ENCODE measurements at regions not wholly inside any gene's neighbourhood (a gene's known extent, or its start where the extent isn't known, plus 50 kb on each side); places are given as distances from the start of the nearest gene placed in this dataset.
A peak's percentile ranks its signal among the peaks of the same experiment; 100 is the strongest.
"Not testable (repeated sequence)": the region's sequence is repeated elsewhere in the genome, so short reads cannot be mapped to it uniquely, and the experiment has no call there.

DNA sequence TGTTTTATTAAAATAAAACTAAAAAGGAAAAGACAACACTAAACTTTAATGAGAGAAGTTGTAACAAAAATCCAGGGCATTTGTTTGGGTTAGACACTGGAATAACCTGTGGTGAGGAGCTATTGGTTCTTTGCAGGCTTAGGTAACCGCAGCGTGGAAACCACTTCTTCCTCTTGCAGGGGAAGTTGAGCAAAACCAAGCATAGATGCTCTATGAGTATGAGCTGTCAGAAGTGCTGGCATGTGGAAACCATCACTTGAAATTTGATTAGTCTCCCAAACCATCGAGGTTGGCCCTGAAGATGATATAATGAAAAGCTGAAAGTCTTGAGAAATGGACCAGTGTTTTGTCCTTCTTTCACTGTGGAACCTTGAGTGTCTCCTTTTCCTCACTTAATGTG is 127.1 kb upstream of the RBMS3 start:
- DNase-seq = peak; percentile 55

DNA sequence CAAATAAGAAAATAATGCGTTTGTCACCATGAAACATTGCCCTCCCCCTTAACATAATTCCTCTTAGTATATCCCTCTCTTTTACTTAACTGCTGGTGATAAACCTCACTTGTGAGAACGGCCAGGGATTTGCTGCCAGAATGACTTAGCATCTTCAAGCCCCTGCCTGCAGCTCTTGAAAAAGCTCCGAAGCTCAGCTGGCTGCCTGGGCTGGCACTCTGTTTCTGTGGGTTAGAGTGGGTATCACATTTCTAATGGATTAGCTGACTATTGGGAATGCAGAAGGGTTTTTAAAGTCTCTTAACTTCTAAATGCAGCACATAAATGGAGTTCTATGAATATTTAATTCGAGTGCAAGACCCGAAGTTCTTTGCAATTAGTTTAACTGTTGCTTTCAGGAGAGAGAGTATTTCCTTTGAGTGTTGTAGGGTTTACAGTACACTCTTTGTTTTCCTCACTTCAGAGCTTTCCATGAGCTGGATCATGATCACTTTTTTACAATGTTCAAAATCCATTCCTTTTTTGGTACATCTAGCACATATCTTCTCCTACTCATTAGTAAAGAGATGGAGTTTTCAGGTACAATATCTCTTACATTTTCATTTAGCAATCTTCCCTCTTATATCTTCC is 124.7 kb upstream of the RBMS3 start:
- no peak for DNase-seq

DNA sequence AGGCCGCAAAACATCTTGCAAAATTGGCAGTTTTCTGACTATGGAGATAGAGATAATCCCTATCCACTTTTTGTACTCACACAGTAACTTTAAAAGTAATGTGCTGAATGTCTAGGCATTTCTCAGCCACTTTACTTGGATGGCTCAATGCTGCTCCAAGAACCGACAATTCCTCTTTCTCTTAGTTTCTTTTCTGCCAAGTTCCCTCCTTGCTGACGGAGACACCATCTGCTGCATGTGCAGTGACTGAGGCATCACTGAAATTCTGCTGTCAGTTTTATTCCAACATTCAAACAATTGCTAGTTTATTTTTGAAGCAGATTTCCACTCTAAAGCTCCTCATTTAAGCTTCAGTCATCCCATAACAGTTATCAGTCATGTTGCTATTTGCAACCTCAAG is 116.0 kb upstream of the RBMS3 start:
- DNase-seq = no peak

DNA sequence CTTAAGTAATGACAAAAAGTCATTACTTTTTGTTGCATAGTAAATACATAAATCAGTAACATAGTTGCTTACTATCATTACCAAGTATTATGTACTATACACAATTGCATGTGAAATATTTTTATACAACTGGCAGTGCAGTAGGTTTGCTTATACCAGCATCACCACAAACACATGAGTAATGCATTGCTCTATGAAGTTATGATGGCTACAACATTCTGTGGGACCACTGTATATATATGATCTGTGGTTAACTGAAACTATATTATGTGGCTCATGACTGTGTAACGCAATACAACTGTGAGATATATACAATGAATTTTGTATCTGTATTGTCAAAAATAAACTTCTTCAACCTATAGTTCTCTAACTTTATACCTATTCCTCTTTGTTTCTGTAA is 113.7 kb upstream of the RBMS3 start:
- no peak for DNase-seq

DNA sequence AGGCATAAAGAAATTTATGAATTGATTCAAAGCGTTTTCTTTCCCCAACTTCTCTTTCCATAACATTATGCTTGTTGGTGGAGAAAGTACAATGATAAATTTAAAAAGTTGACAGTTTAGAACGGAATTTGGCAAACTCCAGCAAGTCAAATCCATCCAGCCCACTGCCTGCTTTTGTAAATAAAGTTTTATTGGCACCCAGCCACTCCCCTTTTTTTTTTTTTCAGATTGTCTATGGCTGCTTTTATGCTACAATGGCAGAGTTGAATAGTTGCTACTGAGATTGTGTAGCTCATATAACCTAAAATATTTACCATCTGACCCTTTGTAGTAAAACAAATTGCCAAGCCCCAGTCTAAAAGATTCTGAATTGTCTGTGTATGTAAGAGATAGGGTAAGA is 112.8 kb upstream of the RBMS3 start:
- DNase-seq = no peak

DNA sequence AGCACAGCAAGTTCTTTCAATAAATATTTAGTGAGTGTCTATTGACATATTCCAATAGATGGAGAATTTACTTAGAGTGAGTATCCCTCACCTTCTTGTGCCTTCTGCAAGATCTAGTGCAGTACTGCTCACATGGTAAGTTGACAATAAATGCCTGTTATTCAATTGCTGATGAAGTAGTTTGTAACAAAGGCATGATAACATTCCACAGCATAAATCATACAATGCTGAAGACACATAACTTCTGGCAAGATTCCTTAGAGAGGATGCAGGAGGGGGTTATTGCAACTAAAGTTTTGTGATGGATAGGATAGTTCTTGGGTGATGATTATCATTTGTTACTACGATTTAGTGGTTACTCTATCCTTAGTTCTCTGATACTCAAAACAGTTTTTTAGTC is 112.2 kb upstream of the RBMS3 start:
- DNase-seq = no peak

DNA sequence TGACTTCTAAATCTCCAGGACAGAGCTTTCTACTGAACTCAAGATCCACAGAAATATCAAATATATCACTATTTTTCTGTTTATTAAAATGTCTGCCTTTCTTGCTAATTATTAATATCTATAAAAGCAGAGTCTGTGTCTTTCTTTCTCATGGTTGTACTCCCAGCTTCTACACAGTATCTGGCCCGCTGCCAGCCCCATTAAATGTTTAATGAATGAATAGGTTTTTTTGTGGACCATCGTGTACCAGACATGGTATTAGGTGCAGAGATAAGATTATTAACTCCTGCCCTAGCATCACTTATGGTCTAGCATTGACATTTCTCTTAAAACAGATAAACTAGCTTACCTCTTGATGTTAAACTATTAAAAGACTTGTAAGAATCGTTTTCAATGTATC is 111.4 kb upstream of the RBMS3 start:
- no peak for DNase-seq

DNA sequence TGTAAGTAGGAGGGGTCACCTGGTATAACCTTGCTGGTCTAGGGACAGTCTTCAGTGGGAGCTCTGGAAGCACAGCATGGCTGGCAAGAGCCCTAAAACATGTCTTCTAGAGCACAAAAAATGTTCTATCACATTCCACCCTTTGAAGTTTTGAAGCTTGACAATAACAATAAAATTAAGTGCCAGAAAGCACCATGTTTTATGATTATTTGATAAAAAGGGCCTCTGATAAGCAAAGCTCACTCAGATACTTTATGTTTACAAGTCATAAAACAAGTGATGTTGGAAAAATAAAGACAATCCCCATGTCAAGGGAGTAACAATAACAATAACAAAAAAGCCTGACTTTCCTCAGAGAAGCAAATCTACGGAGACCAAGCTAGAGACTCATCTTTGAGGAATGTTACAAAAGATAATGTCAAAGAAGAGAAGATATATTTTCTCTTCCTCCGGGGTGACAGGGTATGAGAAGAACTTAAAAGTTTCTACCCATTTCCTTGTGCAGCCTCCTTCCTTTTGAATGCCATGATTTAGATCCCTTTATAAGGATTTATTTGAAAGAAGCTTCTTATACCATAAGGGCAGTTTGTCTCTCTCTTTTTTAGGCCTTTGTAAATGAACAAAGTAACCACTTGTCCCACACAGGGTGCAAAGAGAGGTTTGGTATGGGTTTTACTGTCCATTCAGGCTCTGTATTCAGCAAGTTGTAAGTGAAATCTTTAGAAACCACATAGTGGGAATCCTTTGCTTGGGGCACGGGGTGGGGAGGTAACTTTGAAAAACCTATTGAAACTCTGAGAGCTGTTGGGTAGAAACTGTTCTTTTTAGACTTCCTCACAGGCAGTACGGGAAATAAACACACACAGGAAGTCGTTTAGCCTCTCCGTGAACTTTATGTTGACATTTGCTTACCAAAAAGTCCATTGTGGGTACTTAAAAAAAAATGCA is 109.6 kb upstream of the RBMS3 start:
- peak; percentile 33 for DNase-seq

DNA sequence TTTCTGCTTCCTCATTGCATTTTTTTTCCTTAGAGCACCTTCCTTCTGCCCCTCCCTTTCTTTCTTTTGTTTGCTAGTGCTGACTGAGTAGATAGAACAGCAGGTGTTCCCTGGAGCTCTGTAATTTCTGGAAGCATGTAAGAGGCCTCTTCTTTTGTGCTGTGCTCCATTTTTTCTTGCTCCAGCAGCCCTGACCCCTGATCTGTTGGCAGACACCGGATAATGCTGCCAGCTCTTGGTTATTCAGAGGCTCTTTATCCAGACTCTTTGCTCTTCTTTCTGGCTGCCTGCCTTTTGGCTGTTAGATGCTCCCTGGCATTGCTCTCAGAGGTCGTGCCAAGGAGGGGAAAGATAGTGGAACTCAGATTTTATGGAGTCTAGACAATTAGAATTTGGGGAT is 104.4 kb upstream of the RBMS3 start:
- DNase-seq = no peak

DNA sequence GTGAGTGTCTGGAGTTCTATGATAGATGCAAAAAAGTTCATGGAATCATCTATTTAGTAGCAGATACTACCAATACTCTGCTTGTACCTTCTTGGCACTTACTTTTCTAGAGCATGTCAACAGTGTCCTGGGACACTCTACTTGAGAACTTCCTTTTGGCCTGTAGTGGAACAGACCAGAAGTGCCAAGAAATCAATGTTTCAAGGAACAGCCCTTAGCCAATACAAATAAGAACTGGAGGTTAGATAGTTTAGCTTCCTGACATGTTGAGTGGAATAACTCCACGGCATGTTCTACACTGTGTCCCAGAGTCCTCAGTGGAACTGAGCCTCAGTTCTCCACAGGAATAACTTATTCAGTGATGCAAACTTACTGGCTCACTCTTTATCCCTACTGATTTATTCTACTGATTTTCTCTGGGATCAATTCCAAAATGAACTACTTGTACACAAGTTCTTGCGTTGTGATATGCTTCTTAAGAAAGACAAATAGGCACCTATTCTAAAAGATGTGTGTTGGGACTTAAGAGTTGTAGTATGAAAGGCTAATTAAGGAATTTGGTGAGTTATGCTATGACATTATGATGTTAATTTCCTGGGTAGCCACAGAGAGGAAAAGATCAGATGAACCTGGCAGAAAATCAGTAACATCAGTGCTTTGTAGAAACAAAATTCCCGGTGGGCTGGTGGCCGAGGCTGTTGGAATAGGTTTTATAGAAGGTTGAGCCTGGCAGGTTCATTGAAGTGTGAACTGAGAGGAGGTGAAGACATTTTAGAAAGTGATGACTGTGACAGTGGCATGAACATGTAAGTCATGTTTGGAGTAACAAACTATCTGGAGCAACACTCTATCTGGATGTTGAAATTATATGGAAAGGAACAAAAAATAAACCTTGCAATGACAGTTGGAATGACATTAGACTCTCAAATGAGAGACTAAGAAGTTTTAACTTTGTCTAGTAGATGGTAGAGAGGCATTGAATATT is 101.8 kb upstream of the RBMS3 start:
- no peak for DNase-seq

DNA sequence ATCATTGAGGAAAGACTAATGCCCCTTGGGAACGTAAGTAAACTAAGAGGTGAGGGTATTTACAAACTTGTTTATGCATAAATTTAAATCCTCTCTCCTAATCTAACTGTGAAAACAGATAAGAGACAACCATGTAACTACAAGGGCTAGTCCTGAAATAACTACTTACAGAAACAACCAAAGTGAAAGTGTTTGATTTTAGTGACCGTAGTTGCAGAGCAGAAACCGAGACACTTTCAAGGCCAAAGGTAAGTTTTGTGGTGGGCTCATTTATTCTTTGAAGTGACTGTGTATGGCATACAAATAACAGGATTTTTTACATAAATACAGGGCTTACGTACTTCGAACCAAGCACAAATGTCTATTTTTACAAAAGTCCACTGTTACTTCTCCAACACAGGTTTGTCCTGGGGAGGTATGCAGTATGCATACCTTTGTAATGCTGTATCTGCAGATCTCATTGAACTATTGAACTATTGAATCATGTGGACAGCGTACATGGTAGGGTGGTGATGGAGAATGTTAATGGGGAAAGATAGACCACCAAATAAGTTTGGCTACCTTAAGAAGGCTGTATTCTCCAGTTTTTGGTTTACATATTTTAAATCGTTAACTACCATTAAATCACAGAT is 99.6 kb upstream of the RBMS3 start:
- DNase-seq = no peak

DNA sequence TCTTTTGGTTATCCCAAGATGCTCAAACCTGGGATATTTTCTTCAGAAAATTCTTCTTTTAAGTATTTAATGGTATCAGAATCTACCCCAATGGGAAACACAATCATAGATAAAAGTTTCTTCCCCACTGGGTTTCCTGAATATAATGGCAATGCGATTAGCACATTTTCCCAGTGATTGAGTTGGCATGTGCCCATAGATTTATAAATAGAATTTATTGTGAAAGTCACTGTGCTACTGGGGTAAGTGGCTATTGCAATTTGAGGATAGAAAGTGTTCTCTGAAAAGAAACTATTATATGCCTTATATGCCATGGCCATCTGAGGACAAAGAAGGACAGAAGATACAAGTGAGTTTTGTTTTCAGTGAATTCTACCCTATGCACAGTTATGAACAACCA is 99.0 kb upstream of the RBMS3 start:
- no peak for DNase-seq

DNA sequence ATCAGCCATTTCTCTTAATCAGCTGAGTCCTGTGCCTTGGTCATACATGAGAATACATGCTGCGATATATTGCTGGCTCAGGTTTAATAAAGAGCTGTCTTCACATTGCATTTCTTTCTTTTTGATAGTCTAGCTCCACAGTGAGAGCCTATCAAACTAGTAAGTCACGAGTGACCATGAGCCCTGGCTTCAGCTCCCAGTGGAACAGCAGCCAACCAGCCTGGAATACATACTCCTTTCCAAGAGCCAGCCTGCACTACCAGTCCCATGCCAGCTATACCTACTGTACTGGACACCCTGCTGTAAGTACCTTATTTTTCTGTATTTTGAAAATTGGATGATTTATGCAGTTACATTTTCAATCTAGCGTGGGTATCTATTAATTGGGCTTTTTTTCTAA is 98.0 kb upstream of the RBMS3 start:
- DNase-seq = not testable (repeated sequence)

DNA sequence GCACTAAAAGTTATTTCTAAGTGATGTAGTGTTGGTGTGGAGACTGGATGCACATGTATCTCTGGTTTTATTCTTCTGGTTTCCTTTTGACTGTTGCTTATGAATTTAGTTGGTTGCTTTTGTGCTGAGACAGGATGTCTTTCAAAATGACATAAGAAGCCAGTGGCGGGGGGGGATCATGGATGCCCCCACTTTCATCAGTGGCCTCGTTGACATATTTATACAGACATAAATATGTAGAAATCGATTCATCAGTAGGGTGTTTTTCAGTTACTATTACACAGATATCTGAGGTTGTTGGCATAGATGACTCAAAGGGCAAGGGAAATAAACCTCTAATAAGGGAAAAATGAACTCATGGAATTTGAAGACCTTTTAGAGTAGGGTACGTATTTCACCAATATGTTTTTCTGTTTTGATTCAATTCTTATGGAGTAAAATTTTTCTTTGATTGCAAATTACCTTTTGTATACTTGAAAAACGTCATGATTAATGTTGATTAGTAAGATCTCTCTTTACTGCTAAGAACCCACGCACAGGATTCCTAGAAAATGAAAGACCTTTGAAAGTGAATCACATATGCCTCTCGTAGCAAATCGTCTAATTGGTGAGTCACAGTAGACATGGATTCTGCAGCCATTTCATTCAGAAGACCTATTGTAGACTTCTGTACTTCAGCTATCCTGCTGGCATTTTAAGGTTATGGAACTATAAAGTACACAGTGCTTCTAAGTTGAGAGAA is 97.4 kb upstream of the RBMS3 start:
- no peak for DNase-seq

DNA sequence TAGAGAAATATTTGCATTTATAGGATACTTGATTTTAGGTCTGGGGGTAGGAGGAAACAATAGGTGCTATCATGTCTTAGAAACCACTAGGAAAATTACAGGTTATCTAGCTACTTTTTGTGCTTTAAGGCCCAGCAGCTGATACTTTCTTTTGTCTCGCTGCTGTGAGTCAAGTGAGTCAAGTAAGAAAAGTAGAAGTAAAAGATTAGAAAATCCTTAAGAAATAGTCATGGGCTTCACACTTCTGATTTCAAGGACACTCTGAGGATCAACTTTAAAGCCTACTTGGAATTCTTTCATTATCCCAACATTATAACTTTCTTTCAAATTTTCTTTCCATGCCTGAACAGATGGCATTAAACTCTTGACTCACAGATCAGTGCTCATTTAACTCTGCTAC is 95.2 kb upstream of the RBMS3 start:
- no peak for DNase-seq

DNA sequence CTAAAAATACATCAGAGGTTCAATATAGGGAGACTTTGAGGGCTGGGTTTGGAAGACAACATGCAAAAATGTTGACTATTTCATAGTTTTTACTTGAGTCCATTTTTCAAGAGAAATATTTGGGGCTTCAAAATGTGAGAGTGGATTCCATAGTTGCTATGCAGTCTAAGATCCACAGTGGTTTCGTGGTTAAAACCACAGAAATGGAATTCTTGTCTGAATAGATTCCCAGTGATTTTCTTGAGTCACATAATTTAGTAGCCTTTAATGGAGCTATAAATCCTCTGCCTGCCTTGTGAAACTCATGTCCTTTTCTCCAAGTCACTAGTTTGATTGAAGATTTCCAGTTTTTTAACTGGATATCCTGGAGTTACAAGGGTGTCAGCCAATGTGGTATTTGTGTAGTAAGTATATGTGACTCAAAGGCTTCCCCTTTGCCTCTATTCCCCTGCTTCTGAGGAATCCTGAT is 94.7 kb upstream of the RBMS3 start:
- DNase-seq = no peak

DNA sequence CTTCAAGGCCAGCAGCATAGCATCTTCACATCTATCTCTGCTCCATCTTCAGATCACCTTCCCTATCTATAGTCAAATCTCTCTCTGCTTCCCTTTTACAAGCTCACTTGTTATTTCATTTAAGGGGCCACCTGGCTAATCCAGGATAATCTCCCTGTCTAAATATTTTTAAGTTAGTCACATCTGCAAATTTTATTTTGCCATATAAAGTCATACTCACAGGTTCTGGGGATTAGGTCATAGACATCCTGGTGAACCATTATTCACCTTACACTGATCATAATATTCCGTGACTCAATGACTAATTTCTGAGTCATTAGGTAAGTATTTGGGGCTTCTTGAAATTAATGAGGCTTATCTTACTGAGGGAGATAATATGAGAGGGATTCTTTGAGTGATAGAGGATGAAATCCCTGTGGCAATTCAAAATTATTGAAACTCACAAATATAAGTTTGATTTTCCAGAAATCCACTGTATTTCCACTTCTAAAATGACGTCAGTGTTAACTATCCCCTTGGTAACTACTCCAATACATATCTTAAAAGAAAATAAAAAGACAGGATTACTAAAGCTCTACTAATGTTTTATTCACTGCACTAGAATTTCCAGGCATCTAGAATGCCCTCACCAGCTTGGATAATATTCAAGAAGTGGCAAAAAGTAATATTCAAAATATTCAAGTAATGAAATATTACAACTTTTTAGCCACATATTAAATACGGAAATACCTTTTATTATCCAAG is 93.7 kb upstream of the RBMS3 start:
- no peak for DNase-seq

DNA sequence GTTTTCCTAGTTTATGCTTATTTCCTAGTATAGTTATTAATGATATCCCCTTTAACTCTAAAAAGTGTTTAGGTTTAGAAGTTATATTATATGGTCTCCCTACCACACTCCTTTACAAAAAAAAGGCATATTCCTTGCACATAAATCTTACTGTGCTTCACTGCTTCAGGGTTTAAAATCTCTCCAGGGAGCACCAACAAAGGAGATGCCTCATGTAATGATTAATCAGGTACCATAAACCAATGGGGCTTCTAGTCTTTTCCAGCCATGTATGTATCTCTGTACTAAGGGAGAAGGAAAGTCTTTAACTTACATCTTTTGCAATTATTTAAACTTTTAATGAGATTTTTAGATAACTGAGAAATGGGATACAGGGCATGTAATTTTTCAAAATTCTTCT is 91.5 kb upstream of the RBMS3 start:
- DNase-seq = no peak

DNA sequence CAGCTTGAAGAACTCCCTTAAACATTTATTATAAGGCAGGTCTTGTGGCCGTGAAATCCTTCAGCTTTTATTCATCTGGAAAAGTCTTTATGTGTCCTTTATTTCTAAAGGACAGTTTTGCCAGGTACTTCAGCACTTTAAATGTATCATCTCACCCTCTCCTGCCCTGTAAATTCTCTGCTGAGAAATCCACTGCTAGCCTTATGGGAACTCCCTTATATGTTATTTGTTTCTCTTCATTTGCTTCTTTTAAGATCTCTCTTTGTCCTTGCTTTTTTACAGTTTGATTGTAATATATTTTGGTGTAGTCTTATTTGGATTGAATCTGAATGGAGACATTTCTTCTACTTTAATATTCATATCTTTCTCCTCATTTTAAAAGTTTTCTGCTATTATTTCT is 86.7 kb upstream of the RBMS3 start:
- DNase-seq = no peak

DNA sequence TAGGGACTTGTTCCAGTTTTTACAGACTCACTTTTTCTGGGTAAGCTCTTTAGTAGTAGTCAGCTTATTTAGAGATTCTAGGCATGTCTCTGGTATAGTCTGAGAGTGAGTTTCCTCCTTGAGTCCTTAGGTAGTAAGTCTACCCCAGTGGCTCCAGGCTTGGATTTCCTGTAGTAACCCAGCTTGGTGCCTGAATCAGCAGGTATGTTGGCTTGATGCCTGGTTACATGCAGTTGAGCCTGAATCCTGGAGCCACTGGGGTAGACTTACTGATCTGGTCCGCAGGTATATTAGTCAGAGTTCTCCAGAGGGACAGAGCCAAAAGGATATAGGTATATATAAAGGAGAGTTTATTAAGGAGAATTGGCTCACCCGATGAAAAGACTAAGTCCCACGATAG is 85.8 kb upstream of the RBMS3 start:
- no peak for DNase-seq

DNA sequence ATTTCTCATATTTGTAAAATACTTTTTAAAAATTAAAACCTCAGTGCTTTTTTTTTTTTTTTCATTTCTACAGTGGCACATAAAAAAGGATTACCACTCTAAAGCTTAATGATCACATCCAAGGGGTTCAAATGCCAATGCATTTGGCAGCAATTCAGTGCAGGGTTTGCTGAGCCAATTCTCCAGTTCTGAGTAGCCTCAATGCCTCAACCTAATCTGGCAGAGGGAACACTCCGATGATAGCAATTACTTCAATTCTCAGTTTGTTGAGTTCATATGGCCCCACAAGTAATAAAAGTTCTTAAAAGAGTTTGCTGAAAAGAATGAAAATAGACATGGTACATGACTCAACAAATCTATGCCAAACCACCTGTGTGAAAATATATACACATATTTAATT is 79.3 kb upstream of the RBMS3 start:
- DNase-seq = no peak
